ENCODE measurements at regions not wholly inside any gene's neighbourhood (a gene's known extent, or its start where the extent isn't known, plus 50 kb on each side); places are given as distances from the start of the nearest gene placed in this dataset.

GRCh38 chr9:104240890-104241289 is 146.8 kb downstream of the SMC2 start:
- no peak overlapping the region for H3K27ac ChIP-seq
- no peak for DNase-seq
- intact Hi-C loops (cut with DNase I; ENCODE audit: low total_unique reads): no loop called here
- H3K9me3 ChIP-seq: peaks cover 0 to 6% (median 0%) of the 10 kb centered on the region in 4 donors
- H3K4me3 ChIP-seq: no peak overlapping the region
- H3K36me3 ChIP-seq: no peaks in the 10 kb centered on the region
- H3K27me3 ChIP-seq: no peaks in the 10 kb centered on the region
- no peaks in the 10 kb centered on the region for H3K4me1 ChIP-seq
- 75 to 83% (median 79%) methylated on average over 2 of the region's 2 CpGs for WGBS, 5 donors
- TF ChIP-seq POLR2AphosphoS5 (IDR thresholded peaks at IDR 0.05) (no peak), EP300 (IDR thresholded peaks at IDR 0.05) (no peak), CTCF (IDR thresholded peaks at IDR 0.05) (no peak), POLR2A (IDR thresholded peaks at IDR 0.05) (no peak)

GRCh38 chr9:104245925-104246324 is 151.8 kb downstream of the SMC2 start:
- H3K36me3 ChIP-seq: no peaks in the 10 kb centered on the region
- no peak for DNase-seq
- TF ChIP-seq CTCF (IDR thresholded peaks at IDR 0.05): no peak
- no peak for TF ChIP-seq POLR2A (IDR thresholded peaks at IDR 0.05)
- TF ChIP-seq POLR2AphosphoS5 (IDR thresholded peaks at IDR 0.05): no peak
- no peak overlapping the region for H3K4me3 ChIP-seq
- 57 to 83% (median 81%) methylated on average over 1 of the region's 1 CpG for WGBS, 5 donors
- H3K9me3 ChIP-seq: no peaks in the 10 kb centered on the region
- intact Hi-C loops (cut with DNase I; ENCODE audit: low total_unique reads): no loop called here
- H3K4me1 ChIP-seq: no peaks in the 10 kb centered on the region
- H3K27ac ChIP-seq: no peak overlapping the region
- no peaks in the 10 kb centered on the region for H3K27me3 ChIP-seq

GRCh38 chr9:104247899-104248460 is 153.9 kb downstream of the SMC2 start:
- no peaks in the 10 kb centered on the region for H3K27me3 ChIP-seq
- H3K4me1 ChIP-seq: no peaks in the 10 kb centered on the region
- TF ChIP-seq POLR2A (IDR thresholded peaks at IDR 0.05) (no peak), EP300 (IDR thresholded peaks at IDR 0.05) (no peak), POLR2AphosphoS5 (IDR thresholded peaks at IDR 0.05) (no peak), CTCF (IDR thresholded peaks at IDR 0.05) (no peak)
- no peak for DNase-seq
- H3K4me3 ChIP-seq: no peak overlapping the region
- intact Hi-C loops (cut with DNase I; ENCODE audit: low total_unique reads): no loop called here
- 75 to 91% (median 88%) methylated on average over 3 of the region's 3 CpGs for WGBS, 5 donors
- H3K27ac ChIP-seq: no peak overlapping the region
- H3K36me3 ChIP-seq: no peaks in the 10 kb centered on the region
- H3K9me3 ChIP-seq: peaks cover 0 to 3% (median 0%) of the 10 kb centered on the region in 4 donors

GRCh38 chr9:104256031-104256695 is 162.1 kb downstream of the SMC2 start:
- Histone ChIP-seq H3K9me3 (peaks cover 0 to 4% (median 0%) of the 10 kb centered on the region in 4 donors), H3K27me3 (no peaks in the 10 kb centered on the region), H3K4me3 (no peak overlapping the region), H3K36me3 (no peaks in the 10 kb centered on the region), H3K27ac (no peak overlapping the region), H3K4me1 (no peaks in the 10 kb centered on the region)
- 63 to 72% (median 70%) methylated on average over 3 of the region's 3 CpGs for WGBS, 5 donors
- TF ChIP-seq POLR2A (IDR thresholded peaks at IDR 0.05): no peak
- no peak for TF ChIP-seq EP300 (IDR thresholded peaks at IDR 0.05)
- no peak for TF ChIP-seq POLR2AphosphoS5 (IDR thresholded peaks at IDR 0.05)
- no peak for TF ChIP-seq CTCF (IDR thresholded peaks at IDR 0.05)
- DNase-seq: no peak
- intact Hi-C loops (cut with DNase I; ENCODE audit: low total_unique reads): no loop called here
